DMS153 treated with DMSO at 0.1 percent for 48 hours (cell line): ENCODE measurements at regions not wholly inside any gene's neighbourhood (a gene's known extent, or its start where the extent isn't known, plus 50 kb on each side); places are given as distances from the start of the nearest gene placed in this dataset.

ENCODE experiments used
- DNase-seq: peaks from one replicate; lab custom pipeline; 2025; ENCODE audit not compliant: unreplicated experiment; lab: John Stamatoyannopoulos, UW

GRCh38 chr13:109451726-109452125 lies 334.7 kb downstream of the IRS2 start:
- no peak for DNase-seq

DNA sequence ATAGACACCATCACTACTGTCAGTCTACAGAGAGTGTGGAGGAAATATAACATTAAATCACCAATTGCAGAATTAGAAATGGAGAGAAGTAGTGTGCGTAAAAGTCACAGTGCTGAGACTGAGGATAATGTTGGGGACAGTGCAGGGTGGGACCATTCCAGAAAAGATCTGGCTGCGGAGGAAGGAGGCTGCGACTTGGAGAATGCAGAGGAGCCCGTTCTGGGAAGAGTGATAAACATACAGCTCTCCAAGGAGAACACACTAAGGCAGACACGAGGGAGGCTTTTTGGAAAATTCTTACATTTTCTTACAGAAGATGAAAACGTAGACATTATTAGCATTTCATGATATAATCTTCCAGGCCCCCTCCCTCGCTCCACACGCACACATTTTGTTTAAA lies 337.8 kb downstream of the IRS2 start:
- no peak for DNase-seq

DNA sequence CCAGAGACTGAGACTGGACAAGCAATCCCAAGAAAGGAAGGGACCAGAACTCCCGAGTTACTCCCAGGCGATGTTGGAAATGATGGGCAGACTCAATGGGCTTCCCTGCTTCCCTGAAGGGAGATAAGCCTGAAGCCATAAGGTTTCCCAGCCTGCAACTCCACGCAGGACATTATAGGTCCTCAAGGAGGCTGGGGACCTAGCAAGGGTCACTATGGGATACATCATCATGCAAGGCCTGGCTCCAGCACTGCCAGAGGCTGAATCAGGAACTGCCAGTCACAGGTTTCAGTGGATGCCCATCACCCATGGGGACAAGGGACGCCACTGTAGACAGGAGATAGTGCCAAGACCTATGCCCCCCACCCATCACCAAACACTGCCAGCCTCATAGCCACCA lies 338.7 kb downstream of the IRS2 start:
- no peak for DNase-seq

DNA sequence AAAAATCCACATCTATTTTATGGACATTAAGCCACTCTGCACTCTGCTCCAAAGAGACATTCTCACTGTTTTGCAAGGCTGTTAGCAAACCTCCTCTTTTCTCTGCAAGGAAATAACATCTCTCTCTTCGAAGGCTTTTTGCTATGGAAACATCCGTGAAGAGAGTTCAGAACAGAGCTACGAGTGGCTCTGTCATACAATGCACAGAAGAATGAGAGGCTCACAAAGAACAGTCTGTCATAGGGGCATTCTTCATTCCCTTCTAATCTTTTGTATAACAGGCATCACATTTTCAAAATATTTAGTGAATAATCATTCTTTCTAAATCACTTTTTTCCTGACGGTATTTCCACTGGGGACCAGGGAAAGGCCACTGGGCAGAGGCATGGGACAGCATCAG lies 346.1 kb downstream of the IRS2 start:
- DNase-seq, result no peak

- DNase-seq, result no peak
Observed at GRCh38 chr13:109439813-109440212, 346.6 kb downstream of the IRS2 start.

- DNase-seq, result no peak
Observed at GRCh38 chr13:109436841-109437240, 349.5 kb downstream of the IRS2 start.

DNA sequence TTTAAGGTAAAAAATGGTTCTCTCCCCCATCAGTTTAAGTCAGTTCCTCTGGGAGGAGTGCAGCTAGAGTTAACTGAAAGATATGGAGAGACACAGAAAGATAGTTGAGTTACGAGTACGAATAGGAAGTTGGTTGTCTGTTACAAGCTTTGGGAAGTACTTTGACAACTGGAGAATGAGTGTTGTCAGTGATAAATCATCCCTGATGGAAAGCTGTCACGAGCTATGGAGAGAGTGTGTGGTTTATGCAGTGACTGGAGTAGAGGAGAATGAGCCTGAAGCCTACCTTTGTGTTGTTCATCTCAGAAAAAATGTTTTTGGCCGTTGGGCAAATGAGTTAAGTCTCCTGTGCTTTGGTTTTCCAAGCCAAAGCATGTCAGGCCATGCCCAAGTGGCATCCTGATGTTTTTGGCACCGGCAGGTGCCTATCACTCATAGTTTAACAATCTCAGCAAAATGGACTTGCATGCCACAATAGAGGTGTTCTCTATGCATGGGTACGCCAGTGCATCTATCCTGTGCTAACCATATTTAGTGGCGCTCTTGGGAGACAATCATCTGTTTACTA lies 350.2 kb downstream of the IRS2 start:
- DNase-seq, result no peak

DNA sequence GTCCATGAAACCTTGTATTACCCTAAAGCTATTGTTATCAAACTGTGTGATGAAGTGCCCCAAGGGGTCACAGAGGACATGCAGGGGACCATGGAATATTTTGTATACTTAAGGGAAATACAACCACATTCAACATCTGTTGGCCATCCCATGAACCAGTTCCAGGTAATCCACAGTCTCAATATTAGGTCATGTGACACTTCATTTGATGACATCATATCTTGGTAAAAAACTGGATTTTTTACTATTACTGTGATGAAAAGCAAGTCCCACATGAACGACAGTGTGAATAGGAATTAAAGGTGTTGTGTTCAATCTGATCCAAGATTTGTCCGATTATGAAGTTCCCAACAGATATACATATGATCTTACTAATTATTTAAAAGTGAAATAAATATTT lies 355.2 kb downstream of the IRS2 start:
- no peak for DNase-seq

- DNase-seq, result no peak
Observed at GRCh38 chr13:109428146-109428545, 358.2 kb downstream of the IRS2 start.

DNA sequence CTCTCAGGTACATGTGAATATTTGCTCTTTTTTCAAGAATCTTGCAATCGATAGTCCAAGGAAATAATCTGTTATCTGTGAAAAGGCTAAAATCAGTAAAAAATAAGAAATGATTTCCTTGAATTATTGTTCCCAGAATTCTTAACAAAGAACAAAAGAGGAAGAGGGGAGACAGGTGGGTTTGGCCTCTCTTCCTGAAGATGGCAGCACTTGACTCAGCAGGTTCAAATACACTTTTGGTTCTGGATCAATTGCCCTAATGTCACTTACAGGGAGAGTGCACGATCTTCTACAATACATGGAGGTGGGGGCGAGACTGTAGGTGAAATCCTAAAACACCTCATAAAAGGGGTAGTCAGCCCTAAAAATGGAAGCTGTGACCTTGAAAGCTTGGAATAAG lies 358.7 kb downstream of the IRS2 start:
- DNase-seq, result no peak

- no peak for DNase-seq
Observed at GRCh38 chr13:109427148-109427547, 359.2 kb downstream of the IRS2 start.

DNA sequence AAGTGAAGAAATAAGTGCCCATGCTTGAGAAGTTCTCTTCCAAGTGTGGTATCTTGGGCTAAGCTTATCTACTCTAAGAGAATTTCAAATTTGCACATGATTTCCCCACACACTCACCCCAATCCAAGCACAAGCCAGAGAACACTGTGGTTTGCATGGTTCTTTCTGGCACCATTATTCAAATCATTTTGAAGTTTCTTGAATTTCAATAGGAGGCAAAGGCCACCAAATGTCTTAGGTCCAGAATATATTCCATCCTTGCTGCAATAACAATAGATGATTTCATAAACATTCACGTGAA lies 359.7 kb downstream of the IRS2 start:
- DNase-seq, result no peak

GRCh38 chr13:109425821-109426689 lies 360.3 kb downstream of the IRS2 start:
- DNase-seq, result no peak

GRCh38 chr13:109422161-109422560 lies 364.2 kb downstream of the IRS2 start:
- no peak for DNase-seq

GRCh38 chr13:109419896-109420295 lies 366.5 kb downstream of the IRS2 start:
- no peak for DNase-seq

- DNase-seq, result no peak
Observed at GRCh38 chr13:109418111-109418510, 368.3 kb downstream of the IRS2 start.

- no peak for DNase-seq
Observed at GRCh38 chr13:109416001-109416400, 370.4 kb downstream of the IRS2 start.

DNA sequence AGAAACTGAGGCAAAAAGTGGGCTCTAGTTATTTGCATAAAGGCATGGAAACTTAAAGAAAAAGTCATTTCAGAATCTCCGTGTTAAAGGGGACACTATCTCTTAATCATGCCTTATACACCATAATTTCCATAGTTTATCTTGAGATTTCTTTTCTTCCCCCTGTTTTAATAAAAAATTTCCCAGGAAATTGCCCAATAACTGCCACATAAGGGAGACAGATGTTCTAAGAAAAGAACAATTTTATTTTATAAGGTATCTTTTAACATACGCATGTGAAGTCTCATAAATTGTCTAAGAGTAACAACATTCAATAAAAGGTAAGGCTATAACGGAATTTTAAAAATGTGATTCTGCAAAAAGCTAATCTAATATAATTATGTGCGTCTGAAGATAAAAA lies 371.3 kb downstream of the IRS2 start:
- DNase-seq, result no peak

- peak; percentile 68 for DNase-seq
Observed at GRCh38 chr13:109412283-109412901, 374.0 kb downstream of the IRS2 start.

GRCh38 chr13:109410868-109411267 lies 375.5 kb downstream of the IRS2 start:
- DNase-seq, result no peak

DNA sequence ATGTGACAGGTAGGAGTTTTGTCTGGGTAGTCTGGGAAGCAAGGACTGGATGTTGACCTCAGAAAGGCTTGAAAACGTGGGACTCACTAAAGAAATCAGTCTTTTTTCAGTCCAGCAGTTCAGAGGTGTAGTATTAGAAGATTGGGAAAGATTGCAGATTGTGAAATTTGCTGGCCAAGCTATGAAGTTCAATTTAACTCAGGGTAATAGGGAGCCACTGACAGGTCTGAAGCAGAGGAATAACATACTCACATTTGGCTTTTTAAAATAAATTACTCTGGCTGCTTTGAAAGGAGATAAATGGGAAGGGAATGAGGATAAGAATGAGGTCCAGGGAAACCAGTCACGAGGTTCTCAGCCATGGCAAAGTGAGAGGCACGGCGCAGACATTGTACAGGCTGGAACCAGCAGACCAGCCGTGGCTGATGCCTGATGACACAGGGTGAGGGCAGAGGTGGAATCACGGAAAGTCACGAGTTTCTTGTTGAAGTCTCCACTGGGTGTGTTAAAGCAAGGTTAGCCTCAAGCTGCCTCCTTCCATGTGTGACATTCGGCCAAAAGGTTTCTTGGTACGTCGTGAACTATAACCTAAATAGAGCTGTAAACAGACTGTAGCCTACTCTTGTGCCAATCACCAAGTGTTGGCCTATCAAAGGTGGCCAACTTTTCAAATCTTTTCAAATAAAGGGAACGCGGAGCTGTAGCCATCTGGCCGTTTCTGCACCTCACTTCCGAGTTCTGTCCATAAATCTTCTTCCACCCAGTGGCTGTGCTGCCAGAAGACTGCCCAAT lies 377.6 kb downstream of the IRS2 start:
- no peak for DNase-seq
